ENCODE measurements at regions not wholly inside any gene's neighbourhood (a gene's known extent, or its start where the extent isn't known, plus 50 kb on each side); places are given as distances from the start of the nearest gene placed in this dataset.
"Not testable (repeated sequence)": the region's sequence is repeated elsewhere in the genome, so short reads cannot be mapped to it uniquely, and the experiment has no call there.

DNA sequence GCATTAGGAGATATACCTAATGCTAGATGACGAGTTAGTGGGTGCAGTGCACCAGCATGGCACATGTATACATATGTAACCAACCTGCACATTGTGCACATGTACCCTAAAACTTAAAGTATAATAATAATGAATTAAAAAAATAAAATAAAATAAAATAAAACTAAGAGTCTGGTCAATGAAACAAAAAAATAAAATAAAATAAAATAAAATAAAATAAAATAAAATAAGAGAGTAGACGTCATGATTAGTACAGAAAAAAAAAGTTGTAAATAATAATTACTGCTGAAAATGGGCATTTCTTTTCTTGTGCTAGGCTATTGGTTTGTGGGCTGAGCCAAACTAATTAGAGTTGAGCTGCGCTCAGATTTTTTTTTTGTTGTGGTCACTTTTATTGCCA lies 362.8 kb downstream of the CYLC2 start:
- TF ChIP-seq, protein P1, sequence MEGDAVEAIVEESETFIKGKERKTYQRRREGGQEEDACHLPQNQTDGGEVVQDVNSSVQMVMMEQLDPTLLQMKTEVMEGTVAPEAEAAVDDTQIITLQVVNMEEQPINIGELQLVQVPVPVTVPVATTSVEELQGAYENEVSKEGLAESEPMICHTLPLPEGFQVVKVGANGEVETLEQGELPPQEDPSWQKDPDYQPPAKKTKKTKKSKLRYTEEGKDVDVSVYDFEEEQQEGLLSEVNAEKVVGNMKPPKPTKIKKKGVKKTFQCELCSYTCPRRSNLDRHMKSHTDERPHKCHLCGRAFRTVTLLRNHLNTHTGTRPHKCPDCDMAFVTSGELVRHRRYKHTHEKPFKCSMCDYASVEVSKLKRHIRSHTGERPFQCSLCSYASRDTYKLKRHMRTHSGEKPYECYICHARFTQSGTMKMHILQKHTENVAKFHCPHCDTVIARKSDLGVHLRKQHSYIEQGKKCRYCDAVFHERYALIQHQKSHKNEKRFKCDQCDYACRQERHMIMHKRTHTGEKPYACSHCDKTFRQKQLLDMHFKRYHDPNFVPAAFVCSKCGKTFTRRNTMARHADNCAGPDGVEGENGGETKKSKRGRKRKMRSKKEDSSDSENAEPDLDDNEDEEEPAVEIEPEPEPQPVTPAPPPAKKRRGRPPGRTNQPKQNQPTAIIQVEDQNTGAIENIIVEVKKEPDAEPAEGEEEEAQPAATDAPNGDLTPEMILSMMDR (IDR thresholded peaks at IDR 0.05) = not testable (repeated sequence)
- not testable (repeated sequence) for TF ChIP-seq POLR2A (IDR thresholded peaks at IDR 0.05)

Data from adrenal gland (tissue), 5 donors.